RCC 7860 (cell line): ENCODE measurements at regions not wholly inside any gene's neighbourhood (a gene's known extent, or its start where the extent isn't known, plus 50 kb on each side); places are given as distances from the start of the nearest gene placed in this dataset.

Source experiments
- DNase-seq: peaks from one replicate; pipeline ENCODE4 v3.0.0-alpha.2; 2015; ENCODE audit warnings: low spot score
- FAIRE-seq: peaks from 2 replicates; lab custom pipeline; 2012; peaks lifted over from hg19 to GRCh38; lab: Jason Lieb, UNC

DNA sequence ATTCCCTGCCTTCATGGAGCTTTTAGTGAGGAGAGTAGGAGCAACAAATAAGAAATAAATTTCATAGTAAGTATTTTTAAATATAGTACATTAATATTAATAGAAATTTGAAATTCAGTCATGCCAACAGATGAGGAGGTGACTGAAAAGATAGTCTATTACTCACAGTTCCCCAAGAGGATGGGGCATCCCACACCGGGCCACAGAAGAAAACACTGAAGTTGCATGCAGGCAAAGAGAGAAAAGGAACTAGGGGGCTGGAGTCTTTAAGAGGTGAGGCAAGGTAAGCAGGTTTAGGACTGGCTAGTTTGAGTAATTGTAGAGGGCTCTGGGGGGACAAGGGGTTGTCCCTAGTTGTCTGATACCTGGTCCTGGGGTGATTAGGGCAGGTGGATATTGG lies 120.1 kb upstream of the UMPS start:
- FAIRE-seq (no peak), DNase-seq (no peak)

DNA sequence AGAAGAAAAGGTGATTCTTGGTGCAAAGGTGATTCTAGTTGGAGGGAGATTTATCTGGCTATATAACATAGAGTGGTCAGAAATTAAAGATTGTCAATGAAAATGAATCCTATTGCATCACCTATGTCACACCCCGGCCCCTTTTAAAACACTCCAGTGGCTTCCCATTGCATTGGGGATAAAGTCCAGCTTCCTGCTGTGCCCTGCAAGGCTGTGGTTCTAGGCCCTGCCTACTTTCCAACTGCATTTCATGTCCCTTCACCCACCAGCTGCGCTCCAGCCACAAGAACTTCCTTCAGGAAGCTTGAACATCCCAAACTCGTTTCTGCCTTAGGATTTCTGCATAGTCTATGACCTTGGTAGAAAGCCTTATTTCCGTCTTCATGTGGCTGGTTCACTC lies 118.7 kb upstream of the UMPS start:
- FAIRE-seq (no peak), DNase-seq (no peak)

DNA sequence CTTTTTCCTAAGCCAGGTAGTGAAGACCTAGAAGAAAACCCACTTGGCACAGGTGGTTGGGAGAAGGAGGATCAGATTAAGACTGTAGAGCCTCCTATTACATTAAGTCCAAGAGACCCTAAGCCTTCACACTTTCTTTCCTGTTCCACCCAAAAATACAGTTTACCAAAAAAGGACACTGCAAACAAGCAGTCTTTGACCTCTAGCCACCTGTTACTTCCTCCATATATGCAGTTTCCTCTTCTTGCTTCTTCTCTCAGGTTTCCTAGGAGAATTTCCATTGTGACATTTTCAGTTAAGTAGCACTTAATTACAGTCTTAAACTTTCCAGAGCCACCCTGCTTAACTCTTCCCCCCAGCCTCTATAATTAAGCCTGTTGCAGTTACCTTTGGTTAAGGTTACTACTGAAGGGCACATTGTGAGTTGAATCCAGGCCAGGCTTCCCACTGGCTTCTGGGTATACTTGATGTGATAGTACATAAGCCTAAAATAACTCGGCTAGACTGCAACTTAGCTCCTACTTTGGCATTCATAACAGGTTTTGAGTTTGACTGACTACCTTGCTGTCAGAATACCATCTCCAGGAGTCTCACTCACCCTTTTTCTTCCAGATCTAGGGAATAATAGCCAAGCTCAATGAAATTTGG lies 114.2 kb upstream of the UMPS start:
- FAIRE-seq (no peak), DNase-seq (no peak)

DNA sequence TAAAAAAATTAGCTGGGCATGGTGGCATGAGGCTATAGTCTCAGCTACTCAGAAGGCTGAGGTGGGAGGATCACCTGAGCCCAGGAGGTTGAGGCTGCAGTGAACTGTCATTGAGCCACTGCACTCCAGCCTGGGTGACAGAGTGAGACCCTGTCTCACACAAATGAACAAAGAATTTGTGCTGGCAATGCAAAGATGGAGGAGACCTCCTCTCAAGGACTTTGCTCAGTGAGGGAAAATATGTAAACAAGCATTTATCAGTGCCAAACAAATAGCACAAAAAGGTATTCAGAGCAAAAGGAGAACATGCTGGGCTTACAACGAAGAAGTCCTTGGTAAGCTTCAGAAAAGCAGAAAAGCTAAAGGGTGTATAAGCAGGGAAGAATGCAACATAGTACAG lies 113.1 kb upstream of the UMPS start:
- FAIRE-seq: no peak

DNA sequence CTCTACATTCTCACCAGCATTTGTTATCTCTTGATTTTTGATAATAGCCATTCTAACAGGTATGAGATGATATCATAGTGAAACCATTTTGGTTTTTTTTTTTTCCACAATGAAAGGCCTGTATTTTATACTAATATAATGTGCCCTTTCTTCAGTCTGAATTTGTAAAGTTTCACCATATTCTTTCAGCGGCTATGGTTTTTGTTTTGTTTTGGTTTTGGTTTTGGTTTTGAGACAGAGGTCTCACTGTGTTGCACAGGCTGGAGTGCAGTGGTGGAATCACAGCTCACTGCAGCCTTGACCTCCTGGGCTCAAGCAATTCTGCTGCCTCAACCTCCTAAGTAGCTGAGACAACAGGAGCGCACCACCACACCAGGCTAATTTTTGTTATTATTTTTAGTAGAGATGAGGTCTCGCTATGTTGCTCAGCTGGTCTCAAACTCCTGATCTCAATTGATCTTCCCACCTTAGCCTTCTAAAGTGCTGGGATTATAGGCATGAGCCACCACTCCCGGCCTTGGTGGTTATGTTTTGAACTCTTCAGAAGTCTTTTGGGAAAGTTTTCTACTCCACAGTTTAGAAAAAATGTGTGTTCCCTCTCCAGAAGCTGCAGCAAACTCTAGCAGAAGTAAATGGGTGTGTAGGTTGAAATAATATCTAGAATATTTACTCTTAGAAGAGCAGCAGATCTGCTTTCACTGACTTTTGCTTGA lies 110.2 kb upstream of the UMPS start:
- DNase-seq (no peak), FAIRE-seq (no peak)

More for the DNA sequence above, 113.1 kb upstream of the UMPS start:
- DNase-seq: no peak

DNA sequence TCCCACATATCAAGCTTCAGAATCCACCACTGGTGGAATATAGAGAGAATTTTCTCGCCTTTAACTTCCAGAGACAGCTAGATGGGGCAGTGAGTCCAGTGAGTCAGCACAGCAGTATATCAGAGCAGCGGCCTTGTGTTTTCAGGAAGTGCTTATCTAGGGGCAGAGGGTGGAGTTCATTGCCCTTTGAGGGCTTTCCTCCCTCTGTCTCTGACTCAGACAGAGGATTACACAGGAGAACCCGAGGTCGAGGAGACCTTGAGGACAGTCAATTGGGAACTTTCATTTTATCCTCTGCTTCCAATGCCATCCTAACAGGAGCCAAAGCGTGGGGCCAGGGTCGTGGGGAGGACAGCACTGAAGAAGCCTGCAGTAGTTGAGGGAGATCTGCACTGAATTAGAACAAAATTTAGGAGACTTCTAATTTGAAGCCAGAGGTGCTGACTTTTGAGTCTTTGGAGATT lies 109.6 kb upstream of the UMPS start:
- DNase-seq (peak; percentile 66), FAIRE-seq (peak; percentile 79)

DNA sequence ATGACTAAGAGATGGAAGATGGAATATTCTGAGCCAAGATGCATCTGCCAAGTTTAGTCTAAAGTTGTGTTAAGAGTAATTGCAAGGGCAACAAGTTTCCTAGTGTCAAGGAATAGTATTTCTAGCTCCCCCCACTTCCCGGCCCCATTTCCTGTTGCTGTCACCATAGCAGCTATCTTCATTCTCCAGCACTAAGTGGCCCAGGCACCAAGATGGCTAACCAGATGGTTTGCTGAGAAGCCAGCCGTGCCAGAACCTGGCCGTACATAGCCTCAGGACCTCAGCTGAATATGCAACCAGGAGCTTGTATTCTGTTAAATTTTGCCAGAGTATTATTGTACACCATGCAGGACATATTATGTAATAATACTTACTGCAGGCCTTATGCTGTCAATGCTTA lies 108.8 kb upstream of the UMPS start:
- no peak for FAIRE-seq
- DNase-seq: no peak

DNA sequence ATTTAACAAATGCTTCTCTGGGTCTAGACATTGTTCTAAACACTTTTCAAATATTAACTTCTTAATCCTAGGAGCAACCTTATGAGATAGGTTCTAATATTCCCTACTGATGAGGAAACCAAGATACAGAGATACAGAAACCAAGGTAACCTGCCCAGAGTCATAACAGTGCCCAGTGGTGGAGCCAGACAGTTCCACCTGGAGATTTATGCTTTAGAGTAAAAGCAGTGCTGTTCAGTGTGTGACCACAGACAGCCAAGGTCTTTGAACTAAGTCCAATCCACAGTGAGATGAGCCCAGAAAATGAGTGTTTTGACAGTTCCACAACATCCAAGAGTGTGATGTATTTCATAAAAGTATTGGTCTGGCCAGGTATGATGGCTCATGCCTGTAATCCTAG lies 105.2 kb upstream of the UMPS start:
- no peak for FAIRE-seq
- DNase-seq: no peak

DNA sequence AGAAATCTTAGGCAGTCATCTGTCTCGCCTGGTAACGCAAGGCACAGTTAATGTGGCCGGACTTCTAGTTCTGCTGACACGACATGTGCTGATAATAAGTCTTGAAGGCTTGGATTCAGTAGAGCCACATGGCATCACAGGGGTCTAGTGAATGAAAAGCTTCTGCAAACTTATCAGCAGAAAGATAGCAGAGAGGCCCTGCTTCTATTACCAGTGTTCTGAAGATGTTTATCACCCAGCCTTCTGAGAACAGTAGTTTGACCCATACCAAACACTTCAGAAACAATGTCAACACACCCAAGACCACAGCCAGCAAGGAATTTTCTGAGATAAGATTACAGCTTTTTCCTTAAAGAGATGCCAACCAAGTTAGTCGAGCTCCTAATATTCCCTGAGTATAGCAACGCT lies 102.7 kb upstream of the UMPS start:
- no peak for FAIRE-seq
- no peak for DNase-seq

DNA sequence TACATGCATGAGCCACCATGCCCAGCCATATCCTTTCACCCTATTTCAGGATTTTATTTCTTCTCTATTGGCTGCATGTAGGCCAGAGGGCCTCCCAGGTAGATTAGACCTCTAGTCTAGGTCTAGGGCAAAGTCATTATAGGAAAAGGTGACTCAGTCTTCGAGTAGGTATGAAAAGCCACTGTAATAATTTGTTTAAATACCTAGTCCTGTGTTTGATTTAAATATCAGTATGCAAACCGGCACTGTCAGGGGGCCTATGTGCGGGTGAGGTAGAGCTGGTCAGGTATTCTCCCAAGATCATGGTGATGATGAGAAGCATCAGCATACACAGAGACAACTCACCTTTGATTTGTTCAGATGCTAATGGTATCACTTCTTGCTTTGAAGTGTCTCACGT lies 101.4 kb upstream of the UMPS start:
- FAIRE-seq (no peak), DNase-seq (no peak)

DNA sequence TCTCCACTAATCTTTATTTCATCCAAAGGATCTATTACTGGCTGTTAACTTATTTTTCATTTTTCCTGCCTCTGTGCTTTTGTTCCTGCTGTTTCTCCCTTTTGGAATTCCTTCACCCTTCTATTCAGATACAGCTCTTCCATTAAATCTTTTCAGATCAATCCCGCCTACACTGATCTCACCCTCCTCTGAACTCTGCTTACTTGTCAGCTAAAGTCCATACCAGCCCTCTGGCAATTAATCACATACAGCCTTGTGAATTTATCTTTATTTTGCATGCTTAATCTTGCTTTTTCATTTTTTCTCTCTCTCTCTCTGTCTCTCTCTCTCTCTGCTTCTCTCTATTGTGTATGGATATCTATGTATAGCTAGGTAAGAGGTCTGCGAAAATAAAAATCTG lies 100.8 kb upstream of the UMPS start:
- FAIRE-seq (no peak), DNase-seq (no peak)

DNA sequence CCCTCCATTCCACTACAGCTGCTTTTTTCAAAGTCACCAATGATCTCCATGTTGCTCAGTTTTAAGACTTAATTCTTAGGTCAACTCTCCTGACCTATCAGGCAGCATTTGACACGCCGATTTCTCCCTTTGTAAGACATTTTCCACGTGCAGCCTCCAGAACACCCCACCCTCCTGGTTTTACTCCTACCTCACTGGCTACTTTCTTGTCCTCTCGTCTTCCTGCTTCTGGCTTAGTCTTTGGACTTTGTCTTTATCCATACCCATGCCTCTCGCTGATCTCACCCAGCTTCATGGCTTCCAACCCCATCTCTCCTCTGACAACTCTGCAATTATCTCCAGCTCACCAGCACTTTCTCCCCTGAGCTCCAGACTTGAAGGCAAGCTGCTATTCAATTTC lies 99.3 kb upstream of the UMPS start:
- no peak for FAIRE-seq
- DNase-seq: no peak

DNA sequence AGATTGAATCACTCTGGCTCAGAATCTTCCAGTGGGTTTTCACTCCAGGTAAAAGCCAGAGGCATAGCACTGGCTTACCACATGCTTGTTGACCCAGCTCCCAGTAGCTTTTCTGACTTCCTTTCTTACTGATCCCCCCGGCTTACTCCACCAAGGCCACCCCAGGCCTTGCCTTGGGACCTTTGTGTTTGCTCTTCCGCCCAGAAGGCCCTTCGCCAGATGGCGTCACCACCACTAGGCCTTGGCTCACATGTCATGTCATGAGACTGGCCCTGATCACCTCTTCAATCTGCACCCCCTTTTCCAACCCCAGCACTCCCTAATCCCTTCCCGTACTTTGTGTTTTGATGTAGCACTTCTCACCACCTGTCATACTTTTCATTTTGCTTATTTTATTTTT lies 98.5 kb upstream of the UMPS start:
- FAIRE-seq (no peak), DNase-seq (no peak)

DNA sequence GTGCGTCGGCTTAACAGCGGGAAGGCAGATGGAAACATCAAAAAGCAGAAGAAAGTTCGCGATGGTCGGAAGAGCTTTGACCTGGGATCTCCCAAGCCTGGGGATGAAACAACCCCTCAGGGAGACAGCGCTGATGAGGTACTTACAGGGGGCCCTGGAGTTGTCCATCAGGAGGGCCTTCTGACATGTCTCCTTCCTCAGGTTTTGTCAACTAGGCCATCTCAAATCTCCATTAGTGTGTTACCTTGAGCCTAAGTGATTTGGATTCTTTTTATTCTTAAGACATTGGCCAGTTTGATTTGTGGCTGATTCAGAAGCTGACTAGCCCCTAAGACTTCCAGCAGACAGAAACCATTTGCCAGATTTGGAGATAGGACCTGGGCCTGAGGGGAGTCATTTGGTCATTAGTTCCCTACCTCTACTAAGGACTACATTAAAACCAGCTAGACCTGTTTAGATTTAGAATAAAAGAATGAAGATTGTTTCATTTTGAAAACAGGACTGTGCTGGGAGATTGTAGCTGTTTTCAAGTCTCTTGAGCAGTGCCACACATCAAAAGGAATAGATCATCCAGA lies 97.6 kb upstream of the UMPS start:
- FAIRE-seq (no peak), DNase-seq (no peak)

DNA sequence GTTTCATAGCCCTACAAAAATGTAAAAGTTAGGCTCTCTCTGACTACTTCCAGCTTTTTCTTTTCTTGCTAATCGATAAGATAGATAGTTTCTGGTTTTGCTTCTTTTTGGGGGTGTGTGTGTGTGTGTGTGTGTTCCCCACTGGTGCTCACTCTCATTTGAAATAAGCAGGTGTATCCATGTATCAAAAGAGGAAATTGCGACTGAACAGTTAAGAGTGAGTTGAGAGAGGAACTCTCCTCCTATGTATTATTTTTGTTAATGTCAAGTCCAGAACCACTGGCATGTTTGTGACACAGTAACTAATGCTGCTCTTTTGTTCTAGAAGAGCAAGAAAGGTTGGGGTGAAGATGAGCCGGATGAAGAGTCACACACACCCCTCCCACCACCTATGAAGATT lies 96.7 kb upstream of the UMPS start:
- DNase-seq (no peak), FAIRE-seq (no peak)

DNA sequence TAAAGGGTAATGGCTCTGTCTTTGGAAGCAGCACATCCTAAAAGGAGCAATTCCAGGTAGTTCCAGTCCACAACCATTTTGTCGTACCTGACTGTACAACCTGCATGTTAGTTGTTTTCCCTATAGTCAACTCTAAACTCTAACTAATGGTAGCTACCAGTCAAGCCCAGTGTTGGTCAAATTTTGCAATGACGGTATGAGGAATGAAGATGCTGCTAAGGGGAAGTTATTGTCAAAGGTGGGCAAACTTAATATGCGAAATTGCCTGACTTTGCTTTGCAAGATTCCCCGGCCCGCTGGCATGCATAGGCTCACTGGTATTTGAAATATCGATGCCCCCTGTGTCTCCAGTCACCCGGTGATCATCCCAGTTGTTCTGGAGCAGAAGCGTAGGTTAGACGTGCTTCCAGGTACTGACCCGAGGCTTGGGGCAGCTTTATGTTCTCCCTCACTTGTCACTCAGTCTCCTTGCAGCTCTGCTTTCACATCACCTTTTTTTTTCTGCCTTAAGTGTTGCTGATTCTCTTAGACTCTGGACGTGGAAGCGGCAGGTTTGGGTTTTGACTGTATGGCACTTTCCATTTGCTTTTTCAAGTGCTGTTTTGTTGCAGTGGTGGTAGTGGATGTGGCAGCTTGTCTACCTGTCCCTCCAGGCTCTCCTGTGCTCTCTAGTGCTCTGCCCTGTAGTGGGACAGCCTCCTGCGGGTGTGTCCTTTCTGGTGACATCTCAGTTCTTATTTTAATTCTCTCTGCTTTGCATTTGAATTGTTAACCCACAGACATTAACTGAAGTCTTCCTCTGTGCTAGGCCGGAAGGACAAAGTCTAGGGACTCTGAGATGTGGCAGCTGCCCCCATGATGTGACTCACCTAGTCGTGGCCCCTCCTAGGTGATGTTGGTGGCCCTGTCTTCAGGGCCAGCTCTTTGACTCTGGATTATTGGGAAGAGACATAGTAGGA lies 95.8 kb upstream of the UMPS start:
- no peak for DNase-seq
- FAIRE-seq: no peak

DNA sequence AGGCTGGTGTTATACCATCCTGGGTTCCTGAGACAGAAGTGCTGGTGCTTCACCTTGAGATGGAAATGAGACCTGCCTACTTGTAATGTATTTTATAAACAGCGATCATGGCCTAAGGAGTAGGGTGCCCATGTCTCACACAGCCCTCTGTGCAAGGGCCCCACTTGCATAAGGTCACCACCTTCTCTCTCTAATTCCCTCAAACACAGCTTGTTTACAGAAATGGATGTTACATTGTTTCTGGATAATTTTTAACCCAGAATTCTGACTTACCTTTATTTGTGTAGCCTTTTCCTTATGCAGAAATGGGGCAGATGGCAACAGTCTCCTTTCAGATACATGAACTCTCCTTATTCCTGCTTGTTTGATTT lies 95.1 kb upstream of the UMPS start:
- DNase-seq (no peak), FAIRE-seq (no peak)

DNA sequence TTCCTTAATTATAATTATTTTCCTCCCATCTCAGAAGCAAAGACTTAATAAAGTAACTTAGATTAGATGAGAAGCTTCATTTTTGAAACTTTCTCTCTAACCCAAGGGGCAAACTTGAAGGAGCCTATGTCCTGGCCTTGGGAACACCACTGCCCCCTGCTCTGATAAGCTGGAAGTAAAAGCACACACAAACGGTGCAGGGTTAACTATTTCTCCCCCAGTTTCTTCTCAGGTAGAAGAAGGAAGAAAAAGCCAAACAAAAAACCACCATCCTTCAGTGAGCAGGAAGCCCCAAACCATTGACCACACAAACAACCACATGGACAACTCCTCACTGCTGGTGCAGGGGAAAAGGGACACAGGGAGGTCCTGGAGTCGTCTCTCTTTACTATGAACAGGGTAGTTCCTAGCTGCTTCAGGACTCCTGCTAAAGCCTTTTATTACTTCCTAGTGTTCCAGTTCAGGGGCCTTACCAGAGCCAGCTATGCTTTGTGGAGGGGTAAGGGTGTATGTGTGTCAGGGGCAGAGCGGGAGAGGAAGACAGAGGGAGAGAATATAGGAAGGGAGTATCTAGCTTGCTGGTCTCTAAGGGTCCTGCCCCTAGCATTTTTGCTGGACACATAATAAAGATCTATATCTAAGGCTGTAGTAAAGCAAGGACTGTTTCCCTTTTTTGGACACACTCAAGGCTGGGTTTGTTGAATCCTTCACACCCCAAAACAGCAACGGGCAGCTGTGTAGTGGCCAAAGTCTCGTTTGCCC lies 94.0 kb upstream of the UMPS start:
- FAIRE-seq (no peak), DNase-seq (no peak)

DNA sequence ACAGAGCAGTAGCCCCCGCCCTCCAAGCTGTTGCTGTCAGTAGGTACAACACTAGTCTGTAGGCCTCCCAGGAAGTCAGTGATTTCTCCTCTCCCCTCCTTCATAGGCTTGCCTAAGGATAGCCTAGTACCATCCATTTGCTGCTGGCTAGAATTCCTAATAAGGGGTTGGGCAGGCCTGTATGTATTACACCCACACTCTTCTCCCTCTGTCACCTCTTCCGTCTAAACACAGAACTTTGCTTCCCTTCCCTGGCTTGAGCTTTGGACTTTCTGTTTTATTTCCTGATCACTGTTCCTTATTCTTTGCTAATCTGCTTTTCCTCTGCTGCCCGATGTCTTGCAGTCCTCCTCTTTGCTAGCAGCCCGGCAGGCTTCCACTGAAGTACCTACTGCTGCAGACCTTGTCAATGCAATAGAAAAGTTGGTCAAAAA lies 93.4 kb upstream of the UMPS start:
- FAIRE-seq: no peak
- DNase-seq: no peak

DNA sequence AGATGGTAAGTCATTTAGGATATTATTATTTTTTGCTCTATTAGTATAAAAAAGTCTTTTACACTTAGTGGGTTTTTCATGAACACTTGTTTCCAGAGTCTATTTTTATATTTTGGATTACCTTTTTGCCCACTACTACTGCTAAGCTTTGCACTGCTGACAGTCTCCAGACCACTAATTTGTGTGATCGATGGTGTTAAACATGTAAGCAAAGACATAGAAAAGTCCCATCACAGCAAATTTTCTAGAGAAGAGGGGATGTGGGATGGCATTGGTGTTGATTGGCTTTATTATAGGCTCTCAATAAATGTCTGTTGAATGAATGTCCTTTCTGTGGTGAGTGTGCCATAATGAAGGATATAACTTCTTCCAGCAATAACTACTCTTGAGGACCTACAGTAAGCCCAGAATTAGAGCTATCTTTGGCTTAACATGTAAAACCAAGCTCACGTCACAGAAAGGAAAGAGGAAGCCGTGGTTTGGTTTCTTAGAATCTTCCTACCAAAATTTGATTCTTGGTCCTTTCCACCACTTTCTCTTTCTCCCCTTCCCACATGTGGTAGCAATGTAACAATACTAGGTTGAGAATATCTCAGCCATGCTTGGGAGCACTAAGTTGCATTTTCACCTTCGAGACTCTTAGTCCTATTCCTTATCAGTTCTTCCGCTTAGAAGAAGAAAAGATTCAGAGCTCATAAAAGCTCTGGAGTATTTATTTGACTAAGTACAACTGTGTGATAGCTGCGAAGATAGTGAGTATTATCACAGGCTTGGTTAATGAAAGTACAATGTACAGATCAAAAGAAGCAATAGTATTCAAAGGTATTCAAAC lies 90.6 kb upstream of the UMPS start:
- no peak for DNase-seq
- no peak for FAIRE-seq
